CD14-positive monocyte (primary cell): ENCODE measurements at regions not wholly inside any gene's neighbourhood (a gene's known extent, or its start where the extent isn't known, plus 50 kb on each side); places are given as distances from the start of the nearest gene placed in this dataset.

Source experiments
- DNase-seq, 3 donors: peaks; one replicate each; pipeline ENCODE4 v3.0.0-alpha.2; 2011 to 2022
- H2AFZ ChIP-seq: 2 replicates; pipeline ENCODE4 v1.6.0; 2012; ENCODE audit warnings: mild to moderate bottlenecking, low read depth, low read length, inconsistent platforms; ENCODE audit not compliant: insufficient read depth, poor library complexity, severe bottlenecking
- H3K27ac ChIP-seq, 2 donors: 1 replicate in 1 of 2; 2 replicates in 1 of 2; pipeline ENCODE4 v1.5.1; 2012 to 2013; ENCODE audit warnings: low read length in 2 of 2, control low read depth in 1 of 2, inconsistent platforms in 1 of 2, low read depth in 1 of 2, mild to moderate bottlenecking in 1 of 2
- H3K27me3 ChIP-seq, 2 donors: one replicate each; pipeline versions ENCODE4 v1.6.0 to v1.6.1; 2011 to 2013; ENCODE audit warnings: low read length in 2 of 2; ENCODE audit not compliant: control insufficient read depth in 2 of 2, insufficient read depth in 2 of 2
- H3K36me3 ChIP-seq, 2 donors: replicated peaks in 1 of 2; 1 replicate in 1 of 2; 2 replicates in 1 of 2; pipeline versions ENCODE4 v1.5.1 to v1.6.1; 2012 to 2013; ENCODE audit warnings: low read length in 2 of 2, control low read depth in 1 of 2, inconsistent platforms in 1 of 2, mild to moderate bottlenecking in 1 of 2; ENCODE audit not compliant: insufficient read depth in 2 of 2, control insufficient read depth in 1 of 2
- H3K4me1 ChIP-seq, 2 donors: 1 replicate in 1 of 2; 2 replicates in 1 of 2; pipeline versions ENCODE4 v1.5.1 to v1.6.1; 2012 to 2013; ENCODE audit warnings: low read length in 2 of 2, control low read depth in 1 of 2, inconsistent platforms in 1 of 2, mild to moderate bottlenecking in 1 of 2, moderate library complexity in 1 of 2; ENCODE audit not compliant: insufficient read depth in 2 of 2, control insufficient read depth in 1 of 2
- H3K4me2 ChIP-seq: replicated peaks from 2 replicates; pipeline ENCODE3; 2012; ENCODE audit warnings: low read length, moderate library complexity, mild to moderate bottlenecking; ENCODE audit not compliant: poor library complexity, severe bottlenecking; ENCODE audit errors: extremely low read depth
- H3K4me3 ChIP-seq, 3 experiments: fragments of 200-600 bp in 1 of 3; sonication (generic) in 1 of 3; replicated peaks in 1 of 3; 1 replicate in 2 of 3; 2 replicates in 1 of 3; pipeline ENCODE4 v1.5.1; 2011 to 2013; ENCODE audit warnings: low read length in 3 of 3, mild to moderate bottlenecking in 3 of 3, control low read depth in 2 of 3, low read depth in 2 of 3, inconsistent platforms in 1 of 3, moderate library complexity in 1 of 3
- H3K79me2 ChIP-seq: 2 replicates; pipeline ENCODE4 v1.6.0; 2012; ENCODE audit warnings: mild to moderate bottlenecking, control low read depth, inconsistent platforms, low read length, moderate library complexity; ENCODE audit not compliant: insufficient read depth
- H3K9ac ChIP-seq: 2 replicates; pipeline ENCODE4 v1.6.0; 2017; ENCODE audit warnings: low read length, mild to moderate bottlenecking; ENCODE audit not compliant: insufficient read depth, poor library complexity, severe bottlenecking
- H3K9me3 ChIP-seq, 2 donors: replicated peaks in 1 of 2; 1 replicate in 1 of 2; 2 replicates in 1 of 2; pipeline versions ENCODE4 v1.5.1 to v1.6.1; 2012 to 2013; ENCODE audit warnings: low read length in 2 of 2, control low read depth in 1 of 2; ENCODE audit not compliant: control insufficient read depth in 1 of 2, insufficient read depth in 1 of 2
- H4K20me1 ChIP-seq: 2 replicates; pipeline ENCODE4 v1.6.0; 2012; ENCODE audit warnings: mild to moderate bottlenecking, low read length, control low read depth, moderate library complexity; ENCODE audit not compliant: insufficient read depth
- H3K27ac Mint-ChIP-seq, 7 donors: one replicate each; pipeline ENCODE4 v1.8.0; 2020; ENCODE audit warnings: mild to moderate bottlenecking in 7 of 7, mixed read lengths in 7 of 7, moderate library complexity in 6 of 7, inconsistent platforms in 2 of 7
- H3K27me3 Mint-ChIP-seq, 3 donors: one replicate each; pipeline ENCODE4 v1.8.0; 2021 to 2022; ENCODE audit warnings: low read depth in 3 of 3, mild to moderate bottlenecking in 3 of 3, mixed read lengths in 3 of 3, moderate library complexity in 3 of 3, inconsistent platforms in 1 of 3
- H3K36me3 Mint-ChIP-seq, 2 donors: one replicate each; pipeline ENCODE4 v1.8.0; 2020; ENCODE audit warnings: mixed read lengths in 2 of 2, inconsistent platforms in 1 of 2, mild to moderate bottlenecking in 1 of 2
- H3K4me1 Mint-ChIP-seq: one replicate; pipeline ENCODE4 v1.8.0; 2020; ENCODE audit warnings: mild to moderate bottlenecking, mixed read lengths
- H3K4me3 Mint-ChIP-seq, 2 donors: one replicate each; pipeline ENCODE4 v1.8.0; 2020; ENCODE audit warnings: mild to moderate bottlenecking in 2 of 2, mixed read lengths in 2 of 2, moderate library complexity in 1 of 2
- H3K9me3 Mint-ChIP-seq, 7 donors: one replicate each; pipeline ENCODE4 v1.8.0; 2020 to 2022; ENCODE audit warnings: mixed read lengths in 7 of 7, mild to moderate bottlenecking in 6 of 7, moderate library complexity in 6 of 7, inconsistent platforms in 2 of 7
- CTCF ChIP-seq: fragments of 200-600 bp; IDR thresholded peaks from one replicate; pipeline ENCODE4 v1.8.0; 2022; ENCODE audit warnings: antibody characterized with exemption, mild to moderate bottlenecking
- WGBS: methylation state at CpG from one replicate; pipeline ENCODE4 v1.1.5; 2013; ENCODE audit warnings: missing lambda C conversion rate; ENCODE audit not compliant: insufficient coverage; 5-methylcytosine and 5-hydroxymethylcytosine counted together
- intact Hi-C, 2 donors: fragments of 100-400 bp; cut with micrococcal nuclease; formaldehyde crosslinking; loops; one replicate each; pipeline versions ENCODE4 v1.15.0 to v1.15.1; 2023

- intact Hi-C loops = no loop called here
- Histone ChIP-seq H3K9ac (no peak overlapping the region), H4K20me1 (no peaks in the 10 kb centered on the region), H3K36me3 (no peaks in the 10 kb centered on the region), H3K27ac (no peak overlapping the region), H3K4me2 (no peak overlapping the region), H3K27me3 (no peaks in the 10 kb centered on the region), H2AFZ (no peak overlapping the region), H3K4me1 (no peaks in the 10 kb centered on the region), H3K4me3 (no peak overlapping the region), H3K9me3 (no peaks in the 10 kb centered on the region), H3K79me2 (no peaks in the 10 kb centered on the region)
- Mint-ChIP-seq H3K27me3 (no peaks in the 10 kb centered on the region), H3K4me3 (no peak overlapping the region), H3K4me1 (no peaks in the 10 kb centered on the region), H3K27ac (no peak overlapping the region), H3K36me3 (no peaks in the 10 kb centered on the region), H3K9me3 (peaks cover 0 to 5% (median 3%) of the 10 kb centered on the region in 7 donors)
- TF ChIP-seq CTCF = no peak
- no peak for DNase-seq
- 86% methylated on average over 2 of the region's 3 CpGs for WGBS
Measured at GRCh38 chr6:40098774-40099173, 164.5 kb upstream of the MOCS1 start.

GRCh38 chr6:40097590-40097989 lies 163.3 kb upstream of the MOCS1 start:
- no peaks in the 10 kb centered on the region for H3K27me3 ChIP-seq
- H3K4me3 ChIP-seq = no peak overlapping the region
- H3K9me3 ChIP-seq = no peaks in the 10 kb centered on the region
- H3K79me2 ChIP-seq = no peaks in the 10 kb centered on the region
- H3K27ac ChIP-seq = no peak overlapping the region
- Mint-ChIP-seq H3K9me3 (peaks cover 0 to 7% (median 3%) of the 10 kb centered on the region in 7 donors), H3K27me3 (no peaks in the 10 kb centered on the region), H3K4me3 (no peak overlapping the region), H3K36me3 (no peaks in the 10 kb centered on the region), H3K27ac (no peak overlapping the region), H3K4me1 (no peaks in the 10 kb centered on the region)
- intact Hi-C loops = no loop called here
- DNase-seq = no peak
- no peak overlapping the region for H3K9ac ChIP-seq
- H3K36me3 ChIP-seq = no peaks in the 10 kb centered on the region
- H4K20me1 ChIP-seq = no peaks in the 10 kb centered on the region
- no peak for TF ChIP-seq CTCF
- H3K4me2 ChIP-seq = no peak overlapping the region
- H2AFZ ChIP-seq = no peak overlapping the region
- H3K4me1 ChIP-seq = no peaks in the 10 kb centered on the region
- WGBS = 83% methylated on average over 1 of the region's 2 CpGs
